H9 (cell line): ENCODE measurements at regions not wholly inside any gene's neighbourhood (a gene's known extent, or its start where the extent isn't known, plus 50 kb on each side); places are given as distances from the start of the nearest gene placed in this dataset.

ENCODE experiments used
- DNase-seq: peaks from one replicate; pipeline ENCODE4 v3.0.0-alpha.2; 2017
- H2AFZ ChIP-seq: one replicate; pipeline ENCODE4 v1.6.1; 2013; ENCODE audit warnings: mild to moderate bottlenecking, low read length, control low read depth, moderate library complexity
- H2AK5ac ChIP-seq: 2 replicates; pipeline ENCODE4 v1.6.1; 2013; ENCODE audit warnings: low read length, control low read depth, mixed read lengths; ENCODE audit not compliant: insufficient read length
- H2BK120ac ChIP-seq: one replicate; pipeline ENCODE4 v1.6.1; 2013; ENCODE audit warnings: low read depth, mild to moderate bottlenecking, low read length, control low read depth, inconsistent platforms; ENCODE audit not compliant: poor library complexity, severe bottlenecking
- H2BK12ac ChIP-seq: 2 replicates; pipeline ENCODE4 v1.6.1; 2013; ENCODE audit warnings: low read length, control low read depth, mixed read lengths, low read depth; ENCODE audit not compliant: insufficient read length
- H2BK15ac ChIP-seq: 2 replicates; pipeline ENCODE4 v1.6.1; 2013; ENCODE audit warnings: low read depth, low read length, control low read depth
- H2BK20ac ChIP-seq: one replicate; pipeline ENCODE4 v1.6.1; 2013; ENCODE audit warnings: low read depth, mild to moderate bottlenecking, low read length, control low read depth, inconsistent platforms; ENCODE audit not compliant: poor library complexity, severe bottlenecking
- H2BK5ac ChIP-seq: 2 replicates; pipeline ENCODE4 v1.6.1; 2013; ENCODE audit warnings: low read length, control low read depth, mixed read lengths; ENCODE audit not compliant: insufficient read length
- H3K14ac ChIP-seq: 2 replicates; pipeline ENCODE4 v1.6.1; 2013; ENCODE audit warnings: low read length, control low read depth; ENCODE audit not compliant: insufficient read depth
- H3K18ac ChIP-seq: 2 replicates; pipeline ENCODE4 v1.6.1; 2013; ENCODE audit warnings: low read depth, mild to moderate bottlenecking, mixed read lengths, low read length, control low read depth; ENCODE audit not compliant: insufficient read length
- H3K23ac ChIP-seq: 2 replicates; pipeline ENCODE4 v1.6.1; 2013; ENCODE audit warnings: low read length, control low read depth, mixed read lengths, low read depth; ENCODE audit not compliant: insufficient read length
- H3K23me2 ChIP-seq: 2 replicates; pipeline ENCODE4 v1.6.1; 2013; ENCODE audit warnings: low read depth, mild to moderate bottlenecking, mixed read lengths, low read length, control low read depth; ENCODE audit not compliant: insufficient read length, poor library complexity, severe bottlenecking
- H3K27ac ChIP-seq: 2 replicates; pipeline ENCODE4 v1.5.1; 2013; ENCODE audit warnings: low read length, control low read depth, mixed read lengths, low read depth; ENCODE audit not compliant: insufficient read length
- H3K27me3 ChIP-seq: 2 replicates; pipeline ENCODE4 v1.6.1; 2013; ENCODE audit warnings: low read length, control low read depth, inconsistent platforms; ENCODE audit not compliant: insufficient read depth
- H3K4ac ChIP-seq: 2 replicates; pipeline ENCODE4 v1.6.1; 2013; ENCODE audit warnings: low read depth, mild to moderate bottlenecking, control low read depth, inconsistent platforms, low read length, moderate library complexity
- H3K4me1 ChIP-seq: 2 replicates; pipeline ENCODE4 v1.6.1; 2013; ENCODE audit warnings: low read length, control low read depth, inconsistent platforms; ENCODE audit not compliant: insufficient read depth
- H3K4me2 ChIP-seq: 2 replicates; pipeline ENCODE4 v1.6.1; 2013; ENCODE audit warnings: low read length, control low read depth, mixed read lengths; ENCODE audit not compliant: insufficient read length, insufficient read depth
- H3K56ac ChIP-seq: 2 replicates; pipeline ENCODE4 v1.6.1; 2013; ENCODE audit warnings: low read depth, mild to moderate bottlenecking, mixed read lengths, low read length, control low read depth; ENCODE audit not compliant: insufficient read length
- H3K79me1 ChIP-seq: 2 replicates; pipeline ENCODE4 v1.6.1; 2013; ENCODE audit warnings: low read depth, mild to moderate bottlenecking, moderate library complexity, low read length, control low read depth, inconsistent platforms; ENCODE audit not compliant: insufficient read depth, poor library complexity, severe bottlenecking
- H3K79me2 ChIP-seq: 2 replicates; pipeline ENCODE4 v1.6.1; 2013; ENCODE audit warnings: low read length, control low read depth, inconsistent platforms; ENCODE audit not compliant: insufficient read depth
- H3K9ac ChIP-seq: 2 replicates; pipeline ENCODE4 v1.6.1; 2013; ENCODE audit warnings: low read length, control low read depth, mixed read lengths; ENCODE audit not compliant: insufficient read length; ENCODE audit errors: extremely low read depth
- H3K9me3 ChIP-seq: one replicate; pipeline ENCODE4 v1.6.1; 2013; ENCODE audit warnings: low read depth, low read length, inconsistent platforms; ENCODE audit not compliant: control insufficient read depth
- H3T11ph ChIP-seq: one replicate; pipeline ENCODE4 v1.6.1; 2013; ENCODE audit warnings: mild to moderate bottlenecking, low read length, control low read depth, inconsistent platforms
- H4K20me1 ChIP-seq: one replicate; pipeline ENCODE4 v1.6.1; 2013; ENCODE audit not compliant: control insufficient read depth, insufficient read length, insufficient read depth
- H4K5ac ChIP-seq: 2 replicates; pipeline ENCODE4 v1.6.1; 2013; ENCODE audit warnings: low read depth, mild to moderate bottlenecking, mixed read lengths, low read length, control low read depth; ENCODE audit not compliant: insufficient read length
- H4K8ac ChIP-seq: replicated peaks from 2 replicates; pipeline ENCODE4 v1.6.1; 2013; ENCODE audit warnings: low read length, control low read depth, mixed read lengths, low read depth; ENCODE audit not compliant: insufficient read length
- H4K91ac ChIP-seq: 2 replicates; pipeline ENCODE4 v1.6.1; 2013; ENCODE audit warnings: low read depth, mild to moderate bottlenecking, moderate library complexity, mixed read lengths, low read length, control low read depth; ENCODE audit not compliant: insufficient read length
- H3K27ac Mint-ChIP-seq, 3 experiments: 2 replicates in 2 of 3; 3 replicates in 1 of 3; pipeline ENCODE4 v1.8.0; 2020 to 2021; ENCODE audit warnings: mixed read lengths in 3 of 3, mild to moderate bottlenecking in 1 of 3, moderate library complexity in 1 of 3
- H3K27me3 Mint-ChIP-seq: 2 replicates; pipeline ENCODE4 v1.8.0; 2021; ENCODE audit warnings: low read depth, mild to moderate bottlenecking, moderate library complexity, mixed read lengths
- H3K36me3 Mint-ChIP-seq, 3 experiments: 2 replicates in 2 of 3; 3 replicates in 1 of 3; pipeline ENCODE4 v1.8.0; 2020 to 2021; ENCODE audit warnings: low read depth in 3 of 3, mixed read lengths in 3 of 3; ENCODE audit not compliant: insufficient read depth in 1 of 3
- H3K4me1 Mint-ChIP-seq, 2 experiments: 2 replicates each; pipeline ENCODE4 v1.8.0; 2020; ENCODE audit warnings: mixed read lengths in 2 of 2
- H3K4me3 Mint-ChIP-seq, 2 experiments: 2 replicates in 1 of 2; 3 replicates in 1 of 2; pipeline ENCODE4 v1.8.0; 2020 to 2021; ENCODE audit warnings: mild to moderate bottlenecking in 2 of 2, mixed read lengths in 2 of 2, moderate library complexity in 1 of 2
- H3K9me3 Mint-ChIP-seq, 2 experiments: 2 replicates in 1 of 2; 3 replicates in 1 of 2; pipeline ENCODE4 v1.8.0; 2020; ENCODE audit warnings: mild to moderate bottlenecking in 2 of 2, mixed read lengths in 2 of 2, moderate library complexity in 1 of 2
- CTCF ChIP-seq: fragments of 200-600 bp; sonication (generic); conservative IDR thresholded peaks from 3 replicates; pipeline ENCODE4 v1.8.0; 2021; ENCODE audit warnings: antibody characterized with exemption, mild to moderate bottlenecking

GRCh38 chr5:128895122-128895521 is 70.2 kb upstream of the SLC27A6 start:
- DNase-seq = no peak
- H3K18ac ChIP-seq = no peak overlapping the region
- no peak overlapping the region for H3K14ac ChIP-seq
- H3K27ac ChIP-seq = no peak overlapping the region
- no peak overlapping the region for H3K56ac ChIP-seq
- Mint-ChIP-seq H3K9me3 (no peaks in the 10 kb centered on the region; a peak in 1 of 5 replicates), H3K4me1 (no peaks in the 10 kb centered on the region), H3K27me3 (no peaks in the 10 kb centered on the region), H3K36me3 (no peaks in the 10 kb centered on the region), H3K27ac (no peak overlapping the region), H3K4me3 (no peak overlapping the region)
- H3K79me1 ChIP-seq = no peaks in the 10 kb centered on the region
- H2AFZ ChIP-seq = no peak overlapping the region
- no peak overlapping the region for H3T11ph ChIP-seq
- H2BK15ac ChIP-seq = no peak overlapping the region
- no peaks in the 10 kb centered on the region for H3K9me3 ChIP-seq
- H4K5ac ChIP-seq = no peak overlapping the region
- no peak overlapping the region for H2BK12ac ChIP-seq
- no peak overlapping the region for H3K4me2 ChIP-seq
- H4K8ac ChIP-seq = no peak overlapping the region
- H3K9ac ChIP-seq = no peak overlapping the region
- no peaks in the 10 kb centered on the region for H3K4me1 ChIP-seq
- H3K79me2 ChIP-seq = no peaks in the 10 kb centered on the region
- no peaks in the 10 kb centered on the region for H3K23me2 ChIP-seq
- no peak overlapping the region for H2AK5ac ChIP-seq
- no peak overlapping the region for H3K4ac ChIP-seq
- no peak overlapping the region for H2BK120ac ChIP-seq
- no peaks in the 10 kb centered on the region for H3K27me3 ChIP-seq
- no peak for TF ChIP-seq CTCF
- H2BK5ac ChIP-seq = no peak overlapping the region
- no peak overlapping the region for H4K91ac ChIP-seq
- H2BK20ac ChIP-seq = no peak overlapping the region
- no peaks in the 10 kb centered on the region for H4K20me1 ChIP-seq
- H3K23ac ChIP-seq = no peak overlapping the region
